ENCODE measurements at regions not wholly inside any gene's neighbourhood (a gene's known extent, or its start where the extent isn't known, plus 50 kb on each side); places are given as distances from the start of the nearest gene placed in this dataset.

- Mint-ChIP-seq H3K4me1 (no peaks in the 10 kb centered on the region), H3K36me3 (ENCODE audit: low read depth) (peaks cover 3% of the 10 kb centered on the region), H3K4me3 (no peak overlapping the region), H3K27ac (no peak overlapping the region), H3K27me3 (peaks cover 9% of the 10 kb centered on the region)
- no peak for ATAC-seq
- no peak for DNase-seq
- no peaks in the 10 kb centered on the region for H3K9me3 ChIP-seq (ENCODE audit: control insufficient read depth, low read length, poor library complexity, severe bottlenecking)
Measured at GRCh38 chr7:22651534-22652243, 75.3 kb upstream of the IL6 start.

GRCh38 chr7:22651036-22651435 is 76.0 kb upstream of the IL6 start:
- ATAC-seq (no peak), DNase-seq (no peak)
- Mint-ChIP-seq H3K4me1 (no peaks in the 10 kb centered on the region), H3K36me3 (ENCODE audit: low read depth) (peaks cover 3% of the 10 kb centered on the region), H3K4me3 (no peak overlapping the region), H3K27ac (no peak overlapping the region), H3K27me3 (peaks cover 9% of the 10 kb centered on the region)
- H3K9me3 ChIP-seq (ENCODE audit: control insufficient read depth, low read length, poor library complexity, severe bottlenecking), result peaks cover 3% of the 10 kb centered on the region

GRCh38 chr7:22649686-22650085 is 77.3 kb upstream of the IL6 start:
- Mint-ChIP-seq H3K4me3 (no peak overlapping the region), H3K4me1 (no peaks in the 10 kb centered on the region), H3K27me3 (peaks cover 9% of the 10 kb centered on the region), H3K36me3 (ENCODE audit: low read depth) (peaks cover 3% of the 10 kb centered on the region), H3K27ac (no peak overlapping the region)
- peaks cover 6% of the 10 kb centered on the region for H3K9me3 ChIP-seq (ENCODE audit: control insufficient read depth, low read length, poor library complexity, severe bottlenecking)
- ATAC-seq, result no peak
- no peak for DNase-seq

- H3K9me3 ChIP-seq (ENCODE audit: control insufficient read depth, low read length, poor library complexity, severe bottlenecking), result peaks cover 10% of the 10 kb centered on the region
- Mint-ChIP-seq H3K27me3 (no peaks in the 10 kb centered on the region), H3K4me3 (no peak overlapping the region), H3K4me1 (no peaks in the 10 kb centered on the region), H3K36me3 (ENCODE audit: low read depth) (peaks cover 3% of the 10 kb centered on the region), H3K27ac (no peak overlapping the region)
- DNase-seq, result no peak
- ATAC-seq, result no peak
Measured at GRCh38 chr7:22647451-22648257, 79.3 kb upstream of the IL6 start.

GRCh38 chr7:22645418-22646181 is 81.4 kb upstream of the IL6 start:
- Mint-ChIP-seq H3K36me3 (ENCODE audit: low read depth) (peaks cover 3% of the 10 kb centered on the region), H3K27ac (no peak overlapping the region), H3K4me3 (no peak overlapping the region), H3K4me1 (no peaks in the 10 kb centered on the region), H3K27me3 (no peaks in the 10 kb centered on the region)
- ATAC-seq (no peak), DNase-seq (no peak)
- H3K9me3 ChIP-seq (ENCODE audit: control insufficient read depth, low read length, poor library complexity, severe bottlenecking), result peaks cover 10% of the 10 kb centered on the region

GRCh38 chr7:22642454-22642853 is 84.5 kb upstream of the IL6 start:
- DNase-seq, result no peak
- H3K27me3 Mint-ChIP-seq, result no peaks in the 10 kb centered on the region
- H3K4me3 Mint-ChIP-seq, result no peak overlapping the region
- ATAC-seq, result no peak
- peaks cover 10% of the 10 kb centered on the region for H3K9me3 ChIP-seq (ENCODE audit: control insufficient read depth, low read length, poor library complexity, severe bottlenecking)
- no peaks in the 10 kb centered on the region for H3K4me1 Mint-ChIP-seq
- peaks cover 2% of the 10 kb centered on the region for H3K36me3 Mint-ChIP-seq (ENCODE audit: low read depth)
- no peak overlapping the region for H3K27ac Mint-ChIP-seq

- H3K4me3 Mint-ChIP-seq, result no peak overlapping the region
- no peak for DNase-seq
- no peak for ATAC-seq
- peaks cover 4% of the 10 kb centered on the region for H3K27me3 Mint-ChIP-seq
- H3K36me3 Mint-ChIP-seq (ENCODE audit: low read depth), result peaks cover 2% of the 10 kb centered on the region
- no peak overlapping the region for H3K27ac Mint-ChIP-seq
- peaks cover 6% of the 10 kb centered on the region for H3K9me3 ChIP-seq (ENCODE audit: control insufficient read depth, low read length, poor library complexity, severe bottlenecking)
- H3K4me1 Mint-ChIP-seq, result no peaks in the 10 kb centered on the region
Measured at GRCh38 chr7:22640269-22640668, 86.7 kb upstream of the IL6 start.

- Mint-ChIP-seq H3K27ac (no peak overlapping the region), H3K27me3 (peaks cover 4% of the 10 kb centered on the region), H3K36me3 (ENCODE audit: low read depth) (peaks cover 5% of the 10 kb centered on the region), H3K4me3 (no peak overlapping the region), H3K4me1 (no peaks in the 10 kb centered on the region)
- no peak for DNase-seq
- peaks cover under 1% of the 10 kb centered on the region for H3K9me3 ChIP-seq (ENCODE audit: control insufficient read depth, low read length, poor library complexity, severe bottlenecking)
- ATAC-seq, result no peak
Measured at GRCh38 chr7:22639396-22639795, 87.6 kb upstream of the IL6 start.

GRCh38 chr7:22635349-22635748 is 91.7 kb upstream of the IL6 start:
- peaks cover 20% of the 10 kb centered on the region for H3K27me3 Mint-ChIP-seq
- peaks cover 8% of the 10 kb centered on the region for H3K36me3 Mint-ChIP-seq (ENCODE audit: low read depth)
- no peak overlapping the region for H3K4me3 Mint-ChIP-seq
- DNase-seq (no peak), ATAC-seq (no peak)
- H3K9me3 ChIP-seq (ENCODE audit: control insufficient read depth, low read length, poor library complexity, severe bottlenecking), result no peaks in the 10 kb centered on the region
- H3K27ac Mint-ChIP-seq, result no peak overlapping the region
- no peaks in the 10 kb centered on the region for H3K4me1 Mint-ChIP-seq

GRCh38 chr7:22633954-22634474 is 93.0 kb upstream of the IL6 start:
- Mint-ChIP-seq H3K4me3 (no peak overlapping the region), H3K27me3 (peaks cover 33% of the 10 kb centered on the region), H3K27ac (no peak overlapping the region), H3K4me1 (no peaks in the 10 kb centered on the region), H3K36me3 (ENCODE audit: low read depth) (peaks cover 6% of the 10 kb centered on the region)
- no peaks in the 10 kb centered on the region for H3K9me3 ChIP-seq (ENCODE audit: control insufficient read depth, low read length, poor library complexity, severe bottlenecking)
- DNase-seq (no peak), ATAC-seq (no peak)

- DNase-seq (no peak), ATAC-seq (no peak)
- H3K27ac Mint-ChIP-seq, result no peak overlapping the region
- H3K4me3 Mint-ChIP-seq, result no peak overlapping the region
- no peaks in the 10 kb centered on the region for H3K4me1 Mint-ChIP-seq
- H3K9me3 ChIP-seq (ENCODE audit: control insufficient read depth, low read length, poor library complexity, severe bottlenecking), result no peaks in the 10 kb centered on the region
- H3K27me3 Mint-ChIP-seq, result peaks cover 33% of the 10 kb centered on the region
- peaks cover 8% of the 10 kb centered on the region for H3K36me3 Mint-ChIP-seq (ENCODE audit: low read depth)
Measured at GRCh38 chr7:22633286-22633953, 93.6 kb upstream of the IL6 start.

GRCh38 chr7:22632674-22633073 is 94.3 kb upstream of the IL6 start:
- peaks cover 8% of the 10 kb centered on the region for H3K36me3 Mint-ChIP-seq (ENCODE audit: low read depth)
- H3K27me3 Mint-ChIP-seq, result peaks cover 33% of the 10 kb centered on the region
- H3K9me3 ChIP-seq (ENCODE audit: control insufficient read depth, low read length, poor library complexity, severe bottlenecking), result no peaks in the 10 kb centered on the region
- no peak overlapping the region for H3K4me3 Mint-ChIP-seq
- DNase-seq (no peak), ATAC-seq (no peak)
- H3K27ac Mint-ChIP-seq, result no peak overlapping the region
- H3K4me1 Mint-ChIP-seq, result no peaks in the 10 kb centered on the region

- H3K27ac Mint-ChIP-seq, result no peak overlapping the region
- H3K4me3 Mint-ChIP-seq, result no peak overlapping the region
- DNase-seq (no peak), ATAC-seq (no peak)
- no peaks in the 10 kb centered on the region for H3K9me3 ChIP-seq (ENCODE audit: control insufficient read depth, low read length, poor library complexity, severe bottlenecking)
- H3K4me1 Mint-ChIP-seq, result no peaks in the 10 kb centered on the region
- peaks cover 40% of the 10 kb centered on the region for H3K27me3 Mint-ChIP-seq
- peaks cover 8% of the 10 kb centered on the region for H3K36me3 Mint-ChIP-seq (ENCODE audit: low read depth)
Measured at GRCh38 chr7:22631730-22632129, 95.3 kb upstream of the IL6 start.
